HG03060 (cell line): ENCODE measurements at regions not wholly inside any gene's neighbourhood (a gene's known extent, or its start where the extent isn't known, plus 50 kb on each side); places are given as distances from the start of the nearest gene placed in this dataset.
A peak's percentile ranks its signal among the peaks of the same experiment; 100 is the strongest.
"Not testable (repeated sequence)": the region's sequence is repeated elsewhere in the genome, so short reads cannot be mapped to it uniquely, and the experiment has no call there.

Experiments used
- ATAC-seq: cut with Tn5 transposase; IDR thresholded peaks from one replicate; pipeline ENCODE4 v1.9.1; 2021; ENCODE audit warnings: low read depth, moderate number of reproducible peaks; ENCODE audit not compliant: unreplicated experiment

DNA sequence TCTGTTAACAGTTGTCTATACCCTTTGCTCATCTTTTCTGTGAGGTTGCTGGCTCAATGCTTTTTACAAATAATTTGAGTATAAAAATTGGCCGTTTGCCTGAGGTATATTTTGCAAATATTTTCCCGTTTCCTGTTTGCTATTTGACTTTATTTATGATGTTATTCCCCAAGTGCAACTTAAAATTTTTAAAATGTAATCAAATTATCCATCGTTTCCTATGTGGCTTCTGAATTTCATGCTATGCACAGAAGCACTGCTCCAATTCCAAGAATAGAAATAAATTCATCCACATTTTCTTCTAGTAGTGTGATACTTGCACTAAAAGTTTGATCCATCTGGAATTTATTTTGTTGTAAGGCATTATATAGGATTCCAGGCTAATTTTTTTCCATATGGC, 123.6 kb downstream of the ZNF608 start:
- no peak for ATAC-seq

GRCh38 chr5:124621279-124621678, 125.2 kb downstream of the ZNF608 start:
- ATAC-seq = no peak

- ATAC-seq = no peak
Observed at GRCh38 chr5:124620743-124621142, 125.7 kb downstream of the ZNF608 start.

- ATAC-seq = no peak
Observed at GRCh38 chr5:124619121-124619520, 127.3 kb downstream of the ZNF608 start.

DNA sequence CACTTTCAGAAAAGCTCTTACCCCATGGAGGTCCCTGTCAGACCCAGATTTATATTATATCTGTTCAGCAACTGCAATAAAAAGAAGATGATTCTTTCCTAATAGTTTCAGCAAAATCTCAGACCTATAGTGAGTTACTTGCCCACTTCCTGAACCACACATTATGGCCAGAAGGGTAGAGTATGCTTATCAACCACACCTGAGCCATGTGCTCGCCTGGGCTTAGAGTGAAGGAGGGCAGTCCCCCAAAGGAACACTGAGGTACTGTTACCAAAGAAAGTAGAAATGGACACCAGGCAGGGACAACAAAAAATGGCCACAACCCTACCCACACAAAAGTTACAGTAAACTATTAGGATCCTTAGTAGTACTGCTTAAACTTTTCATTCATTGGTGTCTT, 128.7 kb downstream of the ZNF608 start:
- no peak for ATAC-seq

GRCh38 chr5:124614836-124615385, 131.5 kb downstream of the ZNF608 start:
- ATAC-seq = no peak

- no peak for ATAC-seq
Observed at GRCh38 chr5:124614105-124614504, 132.3 kb downstream of the ZNF608 start.

DNA sequence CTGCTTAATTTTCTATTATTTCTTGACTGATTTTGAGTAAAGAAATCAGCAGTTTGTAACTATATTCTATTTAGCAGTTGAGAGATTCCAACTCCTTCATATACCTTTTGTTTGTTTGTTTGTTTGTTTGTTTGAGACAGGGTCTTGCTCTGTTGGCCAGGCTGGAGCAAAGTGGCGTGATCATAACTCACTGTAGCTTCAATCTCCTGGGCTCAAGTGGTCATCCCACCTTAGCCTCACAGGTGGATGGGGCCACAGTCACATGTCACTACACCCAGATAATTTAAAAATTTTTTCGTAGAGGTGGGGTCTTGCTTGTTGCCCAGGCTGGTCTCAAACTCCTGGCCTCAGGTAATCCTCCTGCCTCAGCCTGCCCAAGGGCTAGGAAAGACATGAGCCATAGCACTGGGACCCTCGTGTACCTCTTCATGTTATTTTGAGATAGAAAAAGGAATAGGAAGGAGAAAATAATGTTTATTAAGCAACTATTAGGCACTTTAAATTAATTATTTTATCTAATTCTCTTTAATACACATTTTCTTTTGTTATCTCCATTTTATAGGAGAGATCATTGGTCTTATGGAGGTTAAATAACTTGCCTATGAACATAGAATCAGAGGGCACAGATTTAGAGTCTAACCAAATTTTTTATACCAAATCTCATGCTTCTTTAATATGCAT, 133.0 kb downstream of the ZNF608 start:
- ATAC-seq = no peak

DNA sequence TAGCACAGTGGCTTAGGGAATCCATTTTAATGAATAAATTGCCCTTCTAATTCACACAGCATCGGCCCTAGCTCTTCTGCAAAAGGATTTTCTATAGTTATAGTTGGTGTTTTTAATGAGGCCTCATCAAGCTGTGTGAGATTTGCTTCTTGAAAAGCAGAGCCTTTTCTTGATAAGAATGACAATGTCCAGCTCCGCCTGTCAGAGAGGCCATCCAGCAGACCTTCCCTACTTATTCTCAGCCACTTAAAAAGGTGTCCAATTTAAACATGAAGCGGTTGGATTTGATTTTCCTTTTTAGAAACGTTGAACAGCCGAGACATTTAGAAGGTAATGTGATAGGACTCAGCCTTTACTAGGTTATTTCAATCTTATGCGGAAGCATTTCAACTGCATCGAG, 134.4 kb downstream of the ZNF608 start:
- no peak for ATAC-seq

- ATAC-seq = not testable (repeated sequence)
Observed at GRCh38 chr5:124611262-124611661, 135.2 kb downstream of the ZNF608 start.

DNA sequence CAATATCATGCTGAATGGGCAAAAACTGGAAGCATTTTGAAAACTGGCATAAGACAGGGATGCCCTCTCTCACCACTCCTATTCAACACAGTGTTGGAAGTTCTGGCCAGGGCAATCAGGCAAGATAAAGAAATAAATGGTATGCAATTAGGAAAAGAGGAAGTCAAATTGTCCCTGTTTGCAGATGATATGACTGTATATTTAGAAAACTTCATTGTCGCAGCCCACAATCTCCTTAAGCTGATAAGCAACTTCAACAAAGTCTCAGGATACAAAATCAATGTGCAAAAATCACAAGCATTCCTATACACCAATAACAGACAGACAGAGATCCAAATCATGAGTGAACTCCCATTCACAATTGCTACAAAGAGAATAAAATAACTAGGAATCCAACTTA, 136.8 kb downstream of the ZNF608 start:
- ATAC-seq = not testable (repeated sequence)

DNA sequence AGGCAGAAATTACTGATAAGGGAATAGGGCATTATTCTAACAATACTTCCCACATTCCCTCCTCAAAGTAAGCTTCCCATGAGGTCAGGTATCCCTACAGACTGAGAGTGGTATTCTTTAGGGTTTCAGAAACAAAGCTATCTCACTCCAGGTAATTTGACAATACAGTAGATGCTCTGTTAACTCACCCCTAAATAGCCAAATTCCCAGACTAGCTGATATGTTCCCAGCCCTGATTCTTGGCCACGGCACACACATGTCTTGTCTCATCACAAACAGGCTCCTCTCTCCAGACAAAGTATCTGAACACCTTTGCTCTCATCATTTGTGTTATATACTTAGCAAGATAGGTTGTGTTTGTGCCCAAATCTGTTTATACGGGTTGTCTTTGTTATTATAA, 139.9 kb downstream of the ZNF608 start:
- ATAC-seq = no peak

DNA sequence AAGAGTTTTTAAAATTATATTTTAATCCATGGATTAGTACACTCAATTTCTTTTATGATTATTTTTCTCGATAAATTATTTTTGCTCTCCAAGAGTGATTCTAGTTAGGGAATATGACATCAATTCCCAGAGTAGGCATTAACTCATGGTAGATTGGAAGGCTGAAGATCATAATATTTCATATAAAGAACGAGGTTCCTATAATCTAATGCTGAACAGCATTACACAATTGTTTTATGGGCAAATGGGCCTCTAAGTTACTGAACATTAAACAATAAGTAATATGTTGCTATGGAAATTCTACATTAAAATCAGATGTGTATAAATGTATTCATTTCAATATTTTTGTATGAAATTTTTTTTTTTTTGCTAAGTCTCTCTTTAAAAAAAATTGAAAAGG, 140.3 kb downstream of the ZNF608 start:
- ATAC-seq = no peak

DNA sequence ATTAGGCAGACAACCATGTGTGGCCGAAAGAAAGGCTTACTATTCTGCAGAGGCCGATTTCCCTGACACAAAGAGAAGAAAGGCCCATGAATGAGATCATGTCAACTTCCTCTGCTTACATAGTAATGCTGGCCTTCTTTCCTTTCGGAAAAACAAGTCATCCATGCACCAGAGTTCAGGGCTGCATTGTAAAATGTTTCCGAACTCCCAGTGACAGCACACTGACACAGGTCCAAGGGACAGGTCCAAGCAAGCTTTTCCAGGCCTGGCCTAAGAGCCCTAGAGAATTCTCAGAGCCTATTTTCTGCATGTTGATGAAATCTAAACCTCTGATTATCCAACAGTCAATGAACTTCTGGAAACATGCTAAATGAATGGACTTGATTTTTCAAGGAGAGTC, 140.9 kb downstream of the ZNF608 start:
- no peak for ATAC-seq

DNA sequence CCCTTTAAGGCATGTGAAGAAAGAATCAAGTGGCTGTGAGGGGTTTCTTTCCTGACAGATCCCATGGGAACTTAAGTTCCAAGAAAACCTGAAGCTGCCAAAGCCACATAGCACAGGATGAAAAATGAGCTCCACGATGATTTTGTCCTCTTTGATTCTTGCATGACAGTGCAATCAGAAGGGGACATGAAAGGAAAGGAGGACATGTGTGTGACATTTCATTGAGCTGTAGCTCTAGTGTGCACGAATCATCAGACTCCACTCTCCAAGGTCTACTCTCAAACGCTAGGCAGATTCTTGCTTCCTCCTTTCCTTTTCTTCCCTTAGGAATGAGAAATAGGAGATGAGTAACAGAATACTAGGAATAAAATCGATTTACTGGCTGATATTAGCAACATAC, 142.0 kb downstream of the ZNF608 start:
- ATAC-seq = no peak

- no peak for ATAC-seq
Observed at GRCh38 chr5:124602925-124603650, 143.4 kb downstream of the ZNF608 start.

GRCh38 chr5:124599028-124599973, 147.1 kb downstream of the ZNF608 start:
- peak; percentile 75 for ATAC-seq

- no peak for ATAC-seq
Observed at GRCh38 chr5:124596595-124597421, 149.6 kb downstream of the ZNF608 start.

DNA sequence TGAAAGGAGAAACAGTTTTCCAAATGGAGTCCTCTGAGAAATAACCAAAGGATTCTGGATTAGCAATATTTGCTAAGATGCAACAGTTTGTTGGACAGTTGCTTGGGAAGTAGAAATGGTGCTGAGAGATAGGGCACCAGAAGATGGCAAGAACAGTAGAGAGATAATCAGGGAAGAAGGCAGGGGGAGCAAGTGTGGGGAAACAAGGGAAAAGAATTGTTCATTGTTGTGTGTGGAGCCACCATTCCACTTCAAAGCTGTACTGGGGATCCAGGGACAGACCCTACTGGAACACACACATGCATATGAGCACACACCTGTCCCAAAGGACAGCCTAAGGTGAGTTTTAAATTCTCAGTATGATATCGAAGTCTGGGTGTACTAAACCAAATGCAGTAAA, 152.5 kb downstream of the ZNF608 start:
- ATAC-seq = no peak

DNA sequence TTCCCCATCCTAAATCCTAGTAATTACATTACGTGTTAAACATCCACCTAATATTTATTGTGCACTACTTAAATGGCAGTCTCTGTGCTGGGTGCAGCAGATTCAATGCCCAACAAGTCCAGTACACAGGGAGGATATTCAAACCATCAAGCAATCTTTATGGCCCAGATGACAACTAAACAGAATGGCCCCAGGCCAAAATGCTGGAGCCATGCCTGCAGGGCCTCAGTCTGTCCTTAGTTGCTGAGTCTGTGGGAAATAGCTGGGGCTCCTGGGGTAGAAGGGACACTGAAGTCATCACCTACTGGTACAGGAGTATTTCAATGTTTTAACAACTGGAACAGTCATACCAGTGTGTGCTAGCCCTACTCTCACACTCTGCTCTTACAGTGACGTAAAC, 153.5 kb downstream of the ZNF608 start:
- ATAC-seq = no peak
